ENCODE measurements at regions not wholly inside any gene's neighbourhood (a gene's known extent, or its start where the extent isn't known, plus 50 kb on each side); places are given as distances from the start of the nearest gene placed in this dataset.
A peak's percentile ranks its signal among the peaks of the same experiment; 100 is the strongest.

DNA sequence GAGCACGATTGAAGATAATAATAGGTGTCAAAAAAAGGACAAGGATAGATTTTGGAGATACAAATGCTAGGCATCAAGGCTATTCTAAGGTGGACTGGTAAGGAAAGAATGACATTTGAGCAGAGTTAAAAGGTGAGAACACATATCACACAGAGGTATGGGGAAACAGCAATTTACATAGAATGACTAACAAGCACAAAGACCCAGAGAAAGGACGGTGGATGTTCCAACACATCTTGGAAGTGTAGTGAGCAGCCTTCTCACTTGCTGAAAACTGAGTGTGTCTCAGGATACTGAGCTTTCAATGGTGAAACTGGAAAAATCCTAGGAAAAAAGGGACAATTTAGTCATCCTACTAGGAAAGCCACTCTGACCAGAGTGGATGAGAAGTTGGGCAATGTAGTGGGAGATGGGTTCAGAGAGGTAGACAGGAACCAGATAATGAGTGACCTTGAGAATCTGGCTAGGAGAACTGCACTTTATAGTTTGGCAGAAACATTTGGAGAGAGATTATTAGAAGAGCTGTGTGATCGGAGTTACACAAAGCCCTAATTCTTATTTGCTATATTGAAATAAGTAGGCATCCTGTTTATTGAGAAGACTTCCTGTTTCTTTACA lies 706.0 kb downstream of the KCNA4 start:
- H3K4me3 Mint-ChIP-seq (ENCODE audit: unreplicated experiment): no peak overlapping the region
- Histone ChIP-seq H2AFZ (ENCODE audit: low read depth, low read length) (no peak overlapping the region), H4K20me1 (ENCODE audit: insufficient read depth, low read length) (no peaks in the 10 kb centered on the region), H3K9me3 (ENCODE audit: insufficient read depth, low read depth, low read length) (no peaks in the 10 kb centered on the region), H3K79me2 (ENCODE audit: insufficient read depth, low read length) (no peaks in the 10 kb centered on the region), H3K27ac (ENCODE audit: low read depth, low read length) (peak overlapping the region; percentile 94), H3K4me2 (ENCODE audit: low read length) (no peak overlapping the region), H3K9ac (ENCODE audit: low read length) (peak overlapping the region; percentile 54), H3K4me3 (ENCODE audit: insufficient read depth, low read depth, low read length) (no peak overlapping the region), H3K4me1 (ENCODE audit: insufficient read depth, low read length) (peaks cover 34% of the 10 kb centered on the region), H3K36me3 (ENCODE audit: insufficient read depth, low read length) (no peaks in the 10 kb centered on the region), H3K27me3 (ENCODE audit: insufficient read depth, low read length) (no peaks in the 10 kb centered on the region)
- peaks cover 40% of the 10 kb centered on the region for H3K4me1 Mint-ChIP-seq (ENCODE audit: low read depth, unreplicated experiment)
- FAIRE-seq (peak; percentile 66), DNase-seq (ENCODE audit: low read depth) (no peak)
- TF ChIP-seq EZH2 (IDR thresholded peaks at IDR 0.05; ENCODE audit: insufficient read depth, low read length): no peak
- TF ChIP-seq, protein P1, sequence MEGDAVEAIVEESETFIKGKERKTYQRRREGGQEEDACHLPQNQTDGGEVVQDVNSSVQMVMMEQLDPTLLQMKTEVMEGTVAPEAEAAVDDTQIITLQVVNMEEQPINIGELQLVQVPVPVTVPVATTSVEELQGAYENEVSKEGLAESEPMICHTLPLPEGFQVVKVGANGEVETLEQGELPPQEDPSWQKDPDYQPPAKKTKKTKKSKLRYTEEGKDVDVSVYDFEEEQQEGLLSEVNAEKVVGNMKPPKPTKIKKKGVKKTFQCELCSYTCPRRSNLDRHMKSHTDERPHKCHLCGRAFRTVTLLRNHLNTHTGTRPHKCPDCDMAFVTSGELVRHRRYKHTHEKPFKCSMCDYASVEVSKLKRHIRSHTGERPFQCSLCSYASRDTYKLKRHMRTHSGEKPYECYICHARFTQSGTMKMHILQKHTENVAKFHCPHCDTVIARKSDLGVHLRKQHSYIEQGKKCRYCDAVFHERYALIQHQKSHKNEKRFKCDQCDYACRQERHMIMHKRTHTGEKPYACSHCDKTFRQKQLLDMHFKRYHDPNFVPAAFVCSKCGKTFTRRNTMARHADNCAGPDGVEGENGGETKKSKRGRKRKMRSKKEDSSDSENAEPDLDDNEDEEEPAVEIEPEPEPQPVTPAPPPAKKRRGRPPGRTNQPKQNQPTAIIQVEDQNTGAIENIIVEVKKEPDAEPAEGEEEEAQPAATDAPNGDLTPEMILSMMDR (IDR thresholded peaks at IDR 0.05; ENCODE audit: insufficient read depth, low read depth, low read length): no peak
- H3K36me3 Mint-ChIP-seq (ENCODE audit: low read depth, unreplicated experiment): peaks cover 2% of the 10 kb centered on the region
- no peaks in the 10 kb centered on the region for H3K27me3 Mint-ChIP-seq (ENCODE audit: low read depth, unreplicated experiment)
- H3K27ac Mint-ChIP-seq (ENCODE audit: unreplicated experiment): peak overlapping the region; percentile 95
- H3K9me3 Mint-ChIP-seq (ENCODE audit: unreplicated experiment): peaks cover 8% of the 10 kb centered on the region

DNA sequence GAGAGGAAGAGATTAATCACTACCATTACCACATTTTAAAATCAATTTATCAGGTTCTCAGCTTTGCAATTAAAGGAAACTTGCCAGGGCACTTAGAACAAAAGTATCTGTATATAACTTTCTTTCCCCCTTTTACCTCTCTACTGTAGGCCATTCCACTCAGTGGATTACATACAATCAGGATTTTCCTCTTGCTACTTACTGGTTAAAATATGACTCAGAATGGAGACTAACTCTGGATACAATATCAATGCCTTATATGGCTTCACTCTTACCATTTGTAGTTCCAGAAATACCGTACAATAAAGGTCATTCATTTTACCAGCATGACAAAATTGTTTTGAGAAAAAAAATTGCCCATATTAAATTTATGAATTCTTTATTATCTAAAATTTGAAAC lies 706.8 kb downstream of the KCNA4 start:
- no peak overlapping the region for H3K4me3 Mint-ChIP-seq (ENCODE audit: unreplicated experiment)
- H3K27ac ChIP-seq (ENCODE audit: low read depth, low read length): peak overlapping the region; percentile 94
- peak overlapping the region; percentile 65 for H3K9ac ChIP-seq (ENCODE audit: low read length)
- peak; percentile 85 for FAIRE-seq
- peaks cover 37% of the 10 kb centered on the region for H3K4me1 Mint-ChIP-seq (ENCODE audit: low read depth, unreplicated experiment)
- peak; percentile 94 for DNase-seq (ENCODE audit: low read depth)
- H3K4me2 ChIP-seq (ENCODE audit: low read length): peak overlapping the region; percentile 9
- H3K9me3 Mint-ChIP-seq (ENCODE audit: unreplicated experiment): peaks cover 8% of the 10 kb centered on the region
- H3K36me3 Mint-ChIP-seq (ENCODE audit: low read depth, unreplicated experiment): peaks cover 2% of the 10 kb centered on the region
- TF ChIP-seq EZH2 (IDR thresholded peaks at IDR 0.05; ENCODE audit: insufficient read depth, low read length): no peak
- TF ChIP-seq, protein P1 (IDR thresholded peaks at IDR 0.05; ENCODE audit: insufficient read depth, low read depth, low read length): no peak
- no peak overlapping the region for H3K4me3 ChIP-seq (ENCODE audit: insufficient read depth, low read depth, low read length)
- no peaks in the 10 kb centered on the region for H3K27me3 Mint-ChIP-seq (ENCODE audit: low read depth, unreplicated experiment)
- no peaks in the 10 kb centered on the region for H3K36me3 ChIP-seq (ENCODE audit: insufficient read depth, low read length)
- no peaks in the 10 kb centered on the region for H3K27me3 ChIP-seq (ENCODE audit: insufficient read depth, low read length)
- H3K79me2 ChIP-seq (ENCODE audit: insufficient read depth, low read length): no peaks in the 10 kb centered on the region
- peaks cover 35% of the 10 kb centered on the region for H3K4me1 ChIP-seq (ENCODE audit: insufficient read depth, low read length)
- no peaks in the 10 kb centered on the region for H4K20me1 ChIP-seq (ENCODE audit: insufficient read depth, low read length)
- peak overlapping the region; percentile 95 for H3K27ac Mint-ChIP-seq (ENCODE audit: unreplicated experiment)
- H3K9me3 ChIP-seq (ENCODE audit: insufficient read depth, low read depth, low read length): no peaks in the 10 kb centered on the region
- H2AFZ ChIP-seq (ENCODE audit: low read depth, low read length): no peak overlapping the region

DNA sequence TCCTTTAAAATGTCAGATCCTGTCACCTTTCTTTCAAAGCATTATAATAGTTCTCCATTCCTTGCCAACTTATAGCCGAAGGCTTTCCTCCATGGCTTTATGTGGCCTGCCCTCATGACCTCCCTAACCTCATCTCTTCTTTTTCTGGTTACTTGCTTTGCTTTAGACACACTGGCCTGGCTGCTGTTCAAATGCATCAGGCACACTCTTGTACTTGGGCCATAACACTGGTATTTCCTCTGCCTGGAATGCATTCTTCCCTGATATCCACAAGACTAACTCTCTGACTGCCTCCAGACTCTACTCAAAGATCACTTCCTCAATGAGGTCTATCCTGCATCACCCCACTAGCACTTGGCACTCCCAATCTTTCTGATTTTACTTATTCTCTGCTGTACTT lies 710.3 kb downstream of the KCNA4 start:
- Histone ChIP-seq H4K20me1 (ENCODE audit: insufficient read depth, low read length) (no peaks in the 10 kb centered on the region), H3K27me3 (ENCODE audit: insufficient read depth, low read length) (no peaks in the 10 kb centered on the region), H3K4me3 (ENCODE audit: insufficient read depth, low read depth, low read length) (no peak overlapping the region), H3K79me2 (ENCODE audit: insufficient read depth, low read length) (no peaks in the 10 kb centered on the region), H3K9ac (ENCODE audit: low read length) (no peak overlapping the region), H3K36me3 (ENCODE audit: insufficient read depth, low read length) (no peaks in the 10 kb centered on the region), H2AFZ (ENCODE audit: low read depth, low read length) (no peak overlapping the region), H3K27ac (ENCODE audit: low read depth, low read length) (peak overlapping the region; percentile 50), H3K9me3 (ENCODE audit: insufficient read depth, low read depth, low read length) (no peaks in the 10 kb centered on the region), H3K4me1 (ENCODE audit: insufficient read depth, low read length) (peaks cover 30% of the 10 kb centered on the region), H3K4me2 (ENCODE audit: low read length) (peak overlapping the region; percentile 0)
- peaks cover 27% of the 10 kb centered on the region for H3K4me1 Mint-ChIP-seq (ENCODE audit: low read depth, unreplicated experiment)
- H3K4me3 Mint-ChIP-seq (ENCODE audit: unreplicated experiment): no peak overlapping the region
- peak; percentile 97 for FAIRE-seq
- H3K27me3 Mint-ChIP-seq (ENCODE audit: low read depth, unreplicated experiment): no peaks in the 10 kb centered on the region
- H3K36me3 Mint-ChIP-seq (ENCODE audit: low read depth, unreplicated experiment): no peaks in the 10 kb centered on the region
- peaks cover 2% of the 10 kb centered on the region for H3K9me3 Mint-ChIP-seq (ENCODE audit: unreplicated experiment)
- peak overlapping the region; percentile 23 for H3K27ac Mint-ChIP-seq (ENCODE audit: unreplicated experiment)
- peak; percentile 97 for DNase-seq (ENCODE audit: low read depth)
- no peak for TF ChIP-seq EZH2 (IDR thresholded peaks at IDR 0.05; ENCODE audit: insufficient read depth, low read length)
- TF ChIP-seq, protein P1 (IDR thresholded peaks at IDR 0.05; ENCODE audit: insufficient read depth, low read depth, low read length): no peak
